ENCODE measurements at regions not wholly inside any gene's neighbourhood (a gene's known extent, or its start where the extent isn't known, plus 50 kb on each side); places are given as distances from the start of the nearest gene placed in this dataset.

GRCh38 chr5:66427139-66427442 lies 169.1 kb upstream of the MAST4 start:
- H3K18ac ChIP-seq (ENCODE audit: low read length), result no peak overlapping the region
- H2AK5ac ChIP-seq (ENCODE audit: low read depth, low read length), result no peak overlapping the region
- no peak overlapping the region for H3K23ac ChIP-seq (ENCODE audit: low read depth, low read length, poor library complexity)
- no peak overlapping the region for H2BK15ac ChIP-seq (ENCODE audit: low read length)
- no peak overlapping the region for H2BK120ac ChIP-seq (ENCODE audit: low read depth, low read length)
- DNase-seq (ENCODE audit: low spot score), result no peak
- peaks cover 0 to 1% of the 10 kb centered on the region in 2 donors for H3K36me3 ChIP-seq (replicated peaks in 1 of 2; ENCODE audit: control insufficient read depth in 2 of 2, insufficient read depth in 2 of 2, low read length in 2 of 2)
- no peak overlapping the region for H3K4me2 ChIP-seq (ENCODE audit: insufficient read depth, low read length, poor library complexity, severe bottlenecking)
- no peaks in the 10 kb centered on the region for H3K27me3 ChIP-seq (ENCODE audit: control insufficient read depth in 3 of 3, insufficient read depth in 3 of 3, low read depth in 1 of 3, low read length in 3 of 3)
- H2BK5ac ChIP-seq (ENCODE audit: low read length), result no peak overlapping the region
- no peak overlapping the region for H2BK12ac ChIP-seq (ENCODE audit: low read length)
- no CpG with 5 or more reads among the region's 4 CpGs for WGBS, 2 donors (ENCODE audit: extremely low coverage in 2 of 2, insufficient read length in 2 of 2, insufficient replicate concordance in 1 of 2)
- H3K9me3 ChIP-seq (replicated peaks in 1 of 2; ENCODE audit: control insufficient read depth in 2 of 2, insufficient read depth in 1 of 2, low read depth in 1 of 2, low read length in 2 of 2), result peaks cover 0 to 2% of the 10 kb centered on the region in 2 donors
- H3K27ac ChIP-seq (replicated peaks; ENCODE audit: low read length), result no peak overlapping the region
- no peak overlapping the region for H4K91ac ChIP-seq (ENCODE audit: low read depth, low read length, poor library complexity)
- no peaks in the 10 kb centered on the region for H3K79me1 ChIP-seq (ENCODE audit: low read depth, low read length)
- H2AFZ ChIP-seq (ENCODE audit: low read length), result no peak overlapping the region
- no peak overlapping the region for H3K4me3 ChIP-seq (ENCODE audit: low read length in 2 of 2)
- H3K14ac ChIP-seq (ENCODE audit: low read length), result no peak overlapping the region
- H3K4ac ChIP-seq (ENCODE audit: low read length), result no peak overlapping the region
- no peaks in the 10 kb centered on the region for H3K4me1 ChIP-seq (ENCODE audit: control insufficient read depth in 2 of 2, insufficient read depth in 1 of 2, low read depth in 1 of 2, low read length in 2 of 2)
- H4K8ac ChIP-seq (ENCODE audit: low read depth, low read length), result no peak overlapping the region
- H3K9ac ChIP-seq (ENCODE audit: low read depth, low read length, poor library complexity), result no peak overlapping the region

DNA sequence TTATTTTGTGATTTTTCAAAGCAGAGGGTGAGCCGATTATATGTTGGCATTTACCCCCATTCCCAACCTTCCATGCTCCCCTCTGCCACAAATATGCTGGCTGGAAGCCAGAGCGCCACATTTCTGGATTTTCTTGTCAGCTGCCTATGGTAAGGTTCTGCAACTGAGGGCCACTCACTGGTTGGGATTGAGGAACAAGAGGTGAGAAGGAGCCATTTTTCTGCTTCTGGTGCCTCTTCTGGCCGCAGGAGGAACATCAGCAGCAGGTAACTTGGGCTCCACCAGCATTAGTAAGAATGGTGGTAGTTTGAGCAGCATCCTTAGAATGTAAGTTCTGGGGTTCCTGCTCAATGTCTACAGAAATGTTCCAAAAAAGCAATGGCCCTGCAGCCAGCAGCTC lies 159.5 kb upstream of the MAST4 start:
- no peak for DNase-seq (ENCODE audit: low spot score)
- no CpG with 5 or more reads among the region's 3 CpGs for WGBS, 2 donors (ENCODE audit: extremely low coverage in 2 of 2, insufficient read length in 2 of 2, insufficient replicate concordance in 1 of 2)
- no peak overlapping the region for H2AFZ ChIP-seq (ENCODE audit: low read length)

GRCh38 chr5:66438087-66438486 lies 158.1 kb upstream of the MAST4 start:
- no peak overlapping the region for H3K27ac ChIP-seq (replicated peaks; ENCODE audit: low read length)
- H3K79me1 ChIP-seq (ENCODE audit: low read depth, low read length), result no peaks in the 10 kb centered on the region
- no peak overlapping the region for H2AFZ ChIP-seq (ENCODE audit: low read length)
- no peaks in the 10 kb centered on the region for H3K27me3 ChIP-seq (ENCODE audit: control insufficient read depth in 3 of 3, insufficient read depth in 3 of 3, low read depth in 1 of 3, low read length in 3 of 3)
- no peak overlapping the region for H3K23ac ChIP-seq (ENCODE audit: low read depth, low read length, poor library complexity)
- H3K18ac ChIP-seq (ENCODE audit: low read length), result no peak overlapping the region
- no peak for DNase-seq (ENCODE audit: low spot score)
- no peak overlapping the region for H3K9ac ChIP-seq (ENCODE audit: low read depth, low read length, poor library complexity)
- H2BK12ac ChIP-seq (ENCODE audit: low read length), result no peak overlapping the region
- H3K4me1 ChIP-seq (ENCODE audit: control insufficient read depth in 2 of 2, insufficient read depth in 1 of 2, low read depth in 1 of 2, low read length in 2 of 2), result no peaks in the 10 kb centered on the region
- H2AK5ac ChIP-seq (ENCODE audit: low read depth, low read length), result no peak overlapping the region
- no peaks in the 10 kb centered on the region for H3K9me3 ChIP-seq (replicated peaks in 1 of 2; ENCODE audit: control insufficient read depth in 2 of 2, insufficient read depth in 1 of 2, low read depth in 1 of 2, low read length in 2 of 2)
- no peak overlapping the region for H2BK15ac ChIP-seq (ENCODE audit: low read length)
- H4K91ac ChIP-seq (ENCODE audit: low read depth, low read length, poor library complexity), result no peak overlapping the region
- H3K4me2 ChIP-seq (ENCODE audit: insufficient read depth, low read length, poor library complexity, severe bottlenecking), result no peak overlapping the region
- no peak overlapping the region for H3K4me3 ChIP-seq (ENCODE audit: low read length in 2 of 2)
- H3K14ac ChIP-seq (ENCODE audit: low read length), result no peak overlapping the region
- H3K36me3 ChIP-seq (replicated peaks in 1 of 2; ENCODE audit: control insufficient read depth in 2 of 2, insufficient read depth in 2 of 2, low read length in 2 of 2), result no peaks in the 10 kb centered on the region
- no CpG with 5 or more reads among the region's 4 CpGs for WGBS, 2 donors (ENCODE audit: extremely low coverage in 2 of 2, insufficient read length in 2 of 2, insufficient replicate concordance in 1 of 2)
- H2BK5ac ChIP-seq (ENCODE audit: low read length), result no peak overlapping the region
- no peak overlapping the region for H2BK120ac ChIP-seq (ENCODE audit: low read depth, low read length)
- no peak overlapping the region for H4K8ac ChIP-seq (ENCODE audit: low read depth, low read length)
- H3K4ac ChIP-seq (ENCODE audit: low read length), result no peak overlapping the region

More for the DNA sequence above, 159.5 kb upstream of the MAST4 start:
- Histone ChIP-seq H3K36me3 (replicated peaks in 1 of 2; ENCODE audit: control insufficient read depth in 2 of 2, insufficient read depth in 2 of 2, low read length in 2 of 2) (no peaks in the 10 kb centered on the region), H3K18ac (ENCODE audit: low read length) (no peak overlapping the region), H3K9ac (ENCODE audit: low read depth, low read length, poor library complexity) (no peak overlapping the region), H2BK12ac (ENCODE audit: low read length) (no peak overlapping the region), H3K4me3 (ENCODE audit: low read length in 2 of 2) (no peak overlapping the region), H3K4me2 (ENCODE audit: insufficient read depth, low read length, poor library complexity, severe bottlenecking) (no peak overlapping the region), H3K23ac (ENCODE audit: low read depth, low read length, poor library complexity) (no peak overlapping the region), H3K27ac (replicated peaks; ENCODE audit: low read length) (no peak overlapping the region), H2AK5ac (ENCODE audit: low read depth, low read length) (no peak overlapping the region), H2BK15ac (ENCODE audit: low read length) (no peak overlapping the region), H4K91ac (ENCODE audit: low read depth, low read length, poor library complexity) (no peak overlapping the region), H3K79me1 (ENCODE audit: low read depth, low read length) (no peaks in the 10 kb centered on the region), H2BK5ac (ENCODE audit: low read length) (no peak overlapping the region), H3K4me1 (ENCODE audit: control insufficient read depth in 2 of 2, insufficient read depth in 1 of 2, low read depth in 1 of 2, low read length in 2 of 2) (no peaks in the 10 kb centered on the region), H3K4ac (ENCODE audit: low read length) (no peak overlapping the region), H4K8ac (ENCODE audit: low read depth, low read length) (no peak overlapping the region), H3K14ac (ENCODE audit: low read length) (no peak overlapping the region), H3K27me3 (ENCODE audit: control insufficient read depth in 3 of 3, insufficient read depth in 3 of 3, low read depth in 1 of 3, low read length in 3 of 3) (no peaks in the 10 kb centered on the region), H2BK120ac (ENCODE audit: low read depth, low read length) (no peak overlapping the region), H3K9me3 (replicated peaks in 1 of 2; ENCODE audit: control insufficient read depth in 2 of 2, insufficient read depth in 1 of 2, low read depth in 1 of 2, low read length in 2 of 2) (no peaks in the 10 kb centered on the region)

GRCh38 chr5:66438696-66439095 lies 157.5 kb upstream of the MAST4 start:
- no peak overlapping the region for H3K4ac ChIP-seq (ENCODE audit: low read length)
- DNase-seq (ENCODE audit: low spot score), result no peak
- no CpG with 5 or more reads among the region's 3 CpGs for WGBS, 2 donors (ENCODE audit: extremely low coverage in 2 of 2, insufficient read length in 2 of 2, insufficient replicate concordance in 1 of 2)
- H3K4me1 ChIP-seq (ENCODE audit: control insufficient read depth in 2 of 2, insufficient read depth in 1 of 2, low read depth in 1 of 2, low read length in 2 of 2), result no peaks in the 10 kb centered on the region
- no peak overlapping the region for H3K4me2 ChIP-seq (ENCODE audit: insufficient read depth, low read length, poor library complexity, severe bottlenecking)
- no peak overlapping the region for H3K23ac ChIP-seq (ENCODE audit: low read depth, low read length, poor library complexity)
- no peak overlapping the region for H3K4me3 ChIP-seq (ENCODE audit: low read length in 2 of 2)
- H2BK120ac ChIP-seq (ENCODE audit: low read depth, low read length), result no peak overlapping the region
- H3K9me3 ChIP-seq (replicated peaks in 1 of 2; ENCODE audit: control insufficient read depth in 2 of 2, insufficient read depth in 1 of 2, low read depth in 1 of 2, low read length in 2 of 2), result no peaks in the 10 kb centered on the region
- H3K14ac ChIP-seq (ENCODE audit: low read length), result no peak overlapping the region
- H4K91ac ChIP-seq (ENCODE audit: low read depth, low read length, poor library complexity), result no peak overlapping the region
- no peaks in the 10 kb centered on the region for H3K27me3 ChIP-seq (ENCODE audit: control insufficient read depth in 3 of 3, insufficient read depth in 3 of 3, low read depth in 1 of 3, low read length in 3 of 3)
- H3K27ac ChIP-seq (replicated peaks; ENCODE audit: low read length), result no peak overlapping the region
- H3K79me1 ChIP-seq (ENCODE audit: low read depth, low read length), result no peaks in the 10 kb centered on the region
- no peak overlapping the region for H2BK5ac ChIP-seq (ENCODE audit: low read length)
- no peak overlapping the region for H3K9ac ChIP-seq (ENCODE audit: low read depth, low read length, poor library complexity)
- no peak overlapping the region for H2BK15ac ChIP-seq (ENCODE audit: low read length)
- H4K8ac ChIP-seq (ENCODE audit: low read depth, low read length), result no peak overlapping the region
- H2BK12ac ChIP-seq (ENCODE audit: low read length), result no peak overlapping the region
- no peaks in the 10 kb centered on the region for H3K36me3 ChIP-seq (replicated peaks in 1 of 2; ENCODE audit: control insufficient read depth in 2 of 2, insufficient read depth in 2 of 2, low read length in 2 of 2)
- no peak overlapping the region for H2AFZ ChIP-seq (ENCODE audit: low read length)
- H2AK5ac ChIP-seq (ENCODE audit: low read depth, low read length), result no peak overlapping the region
- no peak overlapping the region for H3K18ac ChIP-seq (ENCODE audit: low read length)

All from neuronal stem cell (in vitro differentiated cells).